Ishikawa (cell line): ENCODE measurements at regions not wholly inside any gene's neighbourhood (a gene's known extent, or its start where the extent isn't known, plus 50 kb on each side); places are given as distances from the start of the nearest gene placed in this dataset.

Experiments
- EP300 ChIP-seq: IDR thresholded peaks from 2 replicates; pipeline ENCODE4 v1.6.1; 2012; ENCODE audit warnings: borderline replicate concordance
- FOXM1 ChIP-seq: IDR thresholded peaks from 2 replicates; pipeline ENCODE4 v1.6.1; 2012; ENCODE audit warnings: low read depth, borderline replicate concordance
- NFIC ChIP-seq: IDR thresholded peaks from 2 replicates; pipeline ENCODE4 v1.6.1; 2012
- RAD21 ChIP-seq: IDR thresholded peaks from 2 replicates; pipeline ENCODE4 v1.6.1; 2012; ENCODE audit warnings: low read depth
- REST ChIP-seq: IDR thresholded peaks from 2 replicates; pipeline ENCODE4 v1.6.1; 2012; ENCODE audit warnings: low read depth, mild to moderate bottlenecking
- TAF1 ChIP-seq: IDR thresholded peaks from 2 replicates; pipeline ENCODE4 v1.6.1; 2012; ENCODE audit warnings: low read depth, mild to moderate bottlenecking
- YY1 ChIP-seq: IDR thresholded peaks from 2 replicates; pipeline ENCODE4 v1.6.1; 2012; ENCODE audit warnings: low read depth
- ZBTB7A ChIP-seq: IDR thresholded peaks from 2 replicates; pipeline ENCODE4 v1.6.1; 2012; ENCODE audit warnings: low read depth
- TF ChIP-seq, protein P1 (sequence below): IDR thresholded peaks from 2 replicates; pipeline ENCODE4 v1.6.1; 2012

DNA sequence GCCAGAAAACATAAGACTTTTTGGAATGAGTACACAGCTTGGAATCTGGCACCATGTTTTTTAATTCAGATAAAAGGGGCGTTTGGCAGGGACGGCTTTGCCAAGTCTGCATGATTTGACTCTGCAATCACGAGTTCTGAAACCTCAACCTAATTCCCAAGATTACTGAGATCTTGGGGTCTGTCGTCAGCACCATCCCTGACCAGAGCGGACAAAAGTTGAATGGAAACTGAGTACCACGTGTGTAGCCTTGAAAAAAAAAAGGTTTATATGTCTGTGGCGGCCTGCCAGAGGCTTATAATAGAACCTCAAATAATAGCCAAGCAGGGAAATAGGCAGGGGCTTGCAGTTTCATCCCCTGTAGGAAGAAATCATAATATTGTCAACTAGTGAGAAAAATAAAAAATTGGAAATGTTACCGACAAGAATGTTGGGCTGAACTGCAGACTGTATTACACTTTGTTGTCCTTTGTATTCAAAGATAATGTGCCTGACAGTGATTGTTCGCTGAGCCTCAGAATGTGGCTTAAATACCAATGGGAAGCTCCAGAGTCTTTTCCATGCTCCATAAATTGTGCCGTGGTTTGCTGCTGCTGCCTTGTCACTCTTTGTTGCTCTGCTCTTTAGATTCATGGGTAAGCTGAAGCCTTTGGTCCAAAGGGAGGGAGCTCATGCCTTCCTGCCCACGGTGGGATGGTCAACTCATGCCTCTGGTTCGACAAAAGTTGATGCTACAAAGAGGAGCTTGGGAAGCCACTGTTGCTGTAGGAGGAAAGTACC lies 118.8 kb upstream of the ARID1B start:
- no peak for TF ChIP-seq ZBTB7A
- no peak for TF ChIP-seq EP300
- no peak for TF ChIP-seq FOXM1
- TF ChIP-seq TAF1 = no peak
- TF ChIP-seq, protein P1, sequence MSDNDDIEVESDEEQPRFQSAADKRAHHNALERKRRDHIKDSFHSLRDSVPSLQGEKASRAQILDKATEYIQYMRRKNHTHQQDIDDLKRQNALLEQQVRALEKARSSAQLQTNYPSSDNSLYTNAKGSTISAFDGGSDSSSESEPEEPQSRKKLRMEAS = no peak
- TF ChIP-seq YY1 = no peak
- no peak for TF ChIP-seq REST
- no peak for TF ChIP-seq NFIC
- no peak for TF ChIP-seq RAD21
